Erythroblast (primary cell): ENCODE measurements at regions not wholly inside any gene's neighbourhood (a gene's known extent, or its start where the extent isn't known, plus 50 kb on each side); places are given as distances from the start of the nearest gene placed in this dataset.
"Not testable (repeated sequence)": the region's sequence is repeated elsewhere in the genome, so short reads cannot be mapped to it uniquely, and the experiment has no call there.

Experiments
- GATA1 ChIP-seq: IDR thresholded peaks from 2 replicates; pipeline ENCODE4 v1.6.1; 2011; ENCODE audit warnings: low read depth, mild to moderate bottlenecking, control low read depth, low read length, moderate library complexity
- POLR2A ChIP-seq: IDR thresholded peaks from 2 replicates; pipeline ENCODE4 v1.6.1; 2011; ENCODE audit warnings: mild to moderate bottlenecking, low read length

- TF ChIP-seq POLR2A, GATA1: not testable (repeated sequence)
Measured at GRCh38 chr13:107782646-107783045, 432.7 kb downstream of the LIG4 start.
